GM19372 (cell line): ENCODE measurements at regions not wholly inside any gene's neighbourhood (a gene's known extent, or its start where the extent isn't known, plus 50 kb on each side); places are given as distances from the start of the nearest gene placed in this dataset.

Source experiments
- ATAC-seq: cut with Tn5 transposase; IDR thresholded peaks from one replicate; pipeline ENCODE4 v1.9.1; 2021; ENCODE audit warnings: mild to moderate bottlenecking, low read depth, moderate library complexity; ENCODE audit not compliant: unreplicated experiment

GRCh38 chr6:142500250-142500786 is 198.5 kb downstream of the ADGRG6 start:
- no peak for ATAC-seq

GRCh38 chr6:142501795-142502194 is 200.0 kb downstream of the ADGRG6 start:
- ATAC-seq: no peak

DNA sequence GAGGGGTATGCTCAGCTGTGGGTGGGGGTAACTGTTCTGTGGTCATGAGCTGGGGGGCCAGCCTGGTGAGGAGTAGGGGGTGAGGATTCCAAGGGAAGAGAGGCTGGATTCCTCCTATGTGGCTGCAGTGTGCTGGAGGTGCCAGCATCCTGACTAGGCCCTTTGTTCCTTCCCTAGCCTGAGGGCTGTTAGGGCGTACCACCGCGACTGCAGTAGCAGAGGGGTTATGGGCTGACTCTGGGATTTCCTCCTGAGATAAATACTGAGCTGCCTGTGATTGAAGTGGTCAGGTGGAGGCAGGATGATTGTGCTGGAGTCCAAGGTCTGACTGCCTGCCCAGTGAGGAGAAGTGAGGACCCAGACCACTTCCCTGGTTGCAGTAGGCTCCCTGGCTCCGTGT is 205.3 kb downstream of the ADGRG6 start:
- ATAC-seq: no peak

GRCh38 chr6:142510211-142510610 is 208.4 kb downstream of the ADGRG6 start:
- no peak for ATAC-seq

DNA sequence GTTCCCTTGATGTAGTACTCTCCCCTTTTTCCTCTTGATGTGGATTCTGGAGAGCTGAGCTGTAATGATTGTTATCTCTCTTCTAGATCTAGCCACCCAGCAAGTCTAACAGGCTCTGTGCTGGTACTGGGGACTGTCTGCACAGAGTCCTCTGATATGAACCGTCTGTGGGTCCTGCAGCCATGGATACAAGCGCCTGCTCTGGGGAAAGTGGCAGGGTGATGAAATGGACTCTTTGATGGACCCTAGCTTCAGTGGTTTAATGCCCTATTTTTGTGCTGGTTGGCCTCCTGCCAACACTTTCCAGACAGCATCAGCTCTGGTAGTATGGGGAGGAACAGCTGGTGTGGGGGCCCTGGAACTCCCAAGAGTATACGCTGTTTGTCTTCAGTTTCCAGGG is 216.3 kb downstream of the ADGRG6 start:
- ATAC-seq: no peak

DNA sequence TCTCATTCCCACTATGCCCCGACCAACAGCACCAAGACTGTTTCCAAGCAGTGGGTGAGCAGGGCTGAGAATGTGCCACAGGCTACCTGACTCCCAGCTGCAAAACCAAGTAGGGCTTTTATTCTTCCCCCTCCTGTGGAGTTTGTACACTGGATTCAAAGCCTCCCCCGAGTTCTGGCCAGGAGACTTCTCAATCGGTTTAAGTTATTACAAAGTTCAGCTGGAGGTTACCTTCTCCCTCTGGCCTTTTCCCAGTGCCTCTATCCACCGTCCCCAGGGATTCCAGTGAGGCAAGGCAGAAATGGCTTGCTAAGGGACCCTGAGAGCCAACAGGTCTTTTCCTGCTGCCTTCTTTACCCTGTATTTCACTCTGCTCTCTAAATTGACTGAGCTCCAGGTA is 217.0 kb downstream of the ADGRG6 start:
- no peak for ATAC-seq

DNA sequence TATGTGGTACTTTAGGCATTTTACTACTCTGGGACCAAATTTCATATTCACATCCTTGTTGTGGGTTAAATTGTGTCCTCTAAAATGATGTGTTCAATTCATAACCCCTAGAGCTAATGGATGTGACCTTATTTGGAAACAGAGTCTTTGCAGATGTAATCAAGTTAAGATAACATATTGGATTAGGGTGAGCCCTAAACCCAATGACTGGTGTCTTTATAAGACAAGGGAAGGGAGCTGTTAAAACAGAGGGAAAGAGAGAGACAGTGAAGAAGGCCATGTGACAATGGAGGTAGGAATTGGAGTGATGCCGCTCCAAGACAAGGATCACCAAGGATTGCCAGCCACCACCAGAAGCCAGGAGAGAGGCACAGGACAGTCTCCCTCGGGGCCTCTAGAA is 220.0 kb downstream of the ADGRG6 start:
- ATAC-seq: no peak

- ATAC-seq: no peak
Observed at GRCh38 chr6:142523515-142524375, 221.9 kb downstream of the ADGRG6 start.

DNA sequence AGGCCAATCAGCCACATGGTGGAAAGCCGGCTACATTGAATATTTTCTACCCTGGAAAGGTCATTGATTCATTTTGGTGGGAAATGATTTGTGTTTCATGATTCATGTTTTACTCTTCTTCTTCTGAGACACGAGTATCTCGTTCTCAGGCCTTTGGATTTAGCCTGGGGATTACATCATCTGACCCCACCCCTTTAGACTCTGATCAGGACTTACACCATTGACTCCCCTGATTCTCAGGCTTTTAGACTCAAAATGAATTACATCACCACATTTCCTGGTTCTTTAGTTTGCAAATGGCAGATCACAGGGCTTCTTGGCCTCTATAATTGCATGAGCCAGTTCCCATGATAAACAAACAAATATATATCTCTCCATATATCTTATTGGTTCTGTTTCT is 228.8 kb downstream of the ADGRG6 start:
- ATAC-seq: no peak

- no peak for ATAC-seq
Observed at GRCh38 chr6:142531727-142532126, 229.9 kb downstream of the ADGRG6 start.

- no peak for ATAC-seq
Observed at GRCh38 chr6:142534076-142534475, 232.3 kb downstream of the ADGRG6 start.

DNA sequence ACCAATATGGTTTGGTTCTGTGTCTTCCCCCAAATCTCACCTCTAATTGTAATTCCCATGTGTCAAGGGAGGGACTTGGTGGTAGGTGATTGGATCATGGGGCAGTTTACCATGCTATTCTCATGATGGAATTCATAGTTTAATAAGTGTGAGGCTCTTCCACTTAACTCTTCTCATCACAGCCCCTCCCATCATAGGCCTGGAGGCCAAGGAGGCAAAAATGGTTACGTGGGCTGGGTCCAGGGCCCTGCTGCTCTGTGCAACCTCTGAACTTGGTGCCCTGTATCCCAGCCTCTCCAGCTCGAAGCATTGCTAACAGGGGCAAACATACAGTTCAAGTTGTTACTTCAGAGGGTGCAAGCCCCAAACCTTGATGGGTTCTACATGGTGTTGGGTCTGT is 232.7 kb downstream of the ADGRG6 start:
- no peak for ATAC-seq

DNA sequence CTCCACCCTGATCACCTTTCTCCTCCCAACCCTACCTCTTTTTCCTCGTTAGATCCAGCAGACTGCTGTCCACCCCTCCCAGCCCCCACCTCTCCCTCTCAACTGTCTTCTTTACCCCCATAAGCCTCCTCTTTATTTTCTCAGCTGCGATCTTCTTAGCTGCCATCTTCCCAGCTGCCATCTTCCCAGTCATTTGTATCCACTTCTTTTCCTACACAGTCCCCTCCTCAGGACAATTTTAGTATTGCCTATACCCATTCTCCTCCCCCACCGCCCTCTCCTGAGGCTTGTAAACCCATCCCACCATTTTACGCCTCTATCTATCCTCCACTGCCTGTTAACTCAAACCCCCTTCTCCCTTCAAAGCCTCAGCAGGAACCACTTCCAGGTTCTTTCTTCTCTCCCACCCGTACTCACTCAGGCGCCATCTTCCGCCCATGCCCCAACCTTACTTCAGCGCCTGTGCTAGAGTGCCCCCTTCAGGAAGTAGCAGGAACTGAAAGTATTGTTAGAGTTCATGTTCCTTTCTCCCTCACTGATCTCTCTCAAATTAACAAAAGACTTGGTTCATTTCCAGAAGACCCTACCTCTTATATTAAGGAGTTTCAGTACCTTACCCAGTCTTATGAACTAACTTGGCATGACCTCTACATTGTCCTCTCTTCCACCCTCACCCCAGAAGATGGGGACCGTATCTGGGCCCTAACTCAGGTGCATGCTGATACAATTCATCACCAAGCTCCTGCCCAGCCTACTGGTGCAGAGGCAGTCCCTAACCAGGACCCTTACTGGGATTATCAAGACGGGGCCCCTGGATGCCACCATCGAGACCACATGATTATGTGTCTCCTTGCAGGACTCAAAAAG is 236.0 kb downstream of the ADGRG6 start:
- ATAC-seq: no peak

DNA sequence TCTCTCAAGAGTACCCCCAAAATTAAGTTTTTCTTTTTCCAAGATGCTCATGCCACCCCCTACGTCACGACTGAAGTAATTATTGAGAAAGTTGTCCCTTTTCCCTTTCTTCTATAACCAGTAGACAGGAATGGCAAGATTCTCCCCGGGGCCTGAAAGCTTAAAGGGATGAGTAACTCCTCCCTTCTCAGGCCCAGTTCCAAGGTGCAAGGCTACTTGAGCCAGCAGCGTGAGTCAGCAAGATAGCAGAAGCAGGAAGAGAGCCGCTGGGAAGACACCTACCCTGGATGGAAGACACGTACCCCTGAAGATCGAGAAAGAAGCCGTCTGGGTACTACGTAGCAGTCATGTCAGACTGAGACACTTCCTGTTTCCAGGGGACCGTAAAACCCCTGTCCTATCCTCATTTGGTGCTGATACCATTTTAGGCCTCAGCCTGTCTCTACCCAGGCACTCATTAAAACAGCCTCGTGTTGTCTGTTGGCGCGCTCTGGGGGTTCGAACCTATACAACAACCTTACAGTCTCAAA is 241.0 kb downstream of the ADGRG6 start:
- ATAC-seq: no peak

GRCh38 chr6:142543606-142544005 is 241.8 kb downstream of the ADGRG6 start:
- ATAC-seq: no peak

DNA sequence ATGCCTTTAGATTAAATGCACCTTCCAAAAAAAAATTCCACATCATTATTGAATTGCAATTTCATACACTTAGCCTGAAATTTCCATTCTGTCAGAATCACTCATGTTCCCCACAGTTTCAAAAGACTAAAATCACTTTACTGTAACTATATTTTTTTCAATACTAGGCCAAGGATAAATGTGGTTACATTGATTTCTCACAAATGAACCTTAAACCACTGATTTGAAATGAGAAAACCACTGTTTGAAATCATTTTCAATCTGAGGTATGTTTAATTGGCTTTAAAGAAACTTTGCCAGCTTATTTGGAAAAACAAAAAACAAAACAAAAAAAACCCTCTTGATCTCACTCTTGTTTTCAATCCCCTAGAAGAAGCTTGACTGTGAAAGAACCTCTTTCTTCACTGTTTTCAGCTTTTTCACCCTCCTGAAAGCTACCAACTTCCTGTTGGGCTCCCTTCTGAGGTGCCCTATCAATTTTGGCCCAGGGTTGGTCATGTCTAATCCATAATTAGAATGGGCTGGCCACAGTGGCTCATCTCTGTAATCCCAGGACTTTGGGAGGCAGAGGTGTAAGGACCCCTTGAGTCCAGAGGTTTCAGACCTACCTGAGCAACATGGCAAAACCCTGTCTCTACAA is 242.5 kb downstream of the ADGRG6 start:
- no peak for ATAC-seq

GRCh38 chr6:142545147-142545546 is 243.3 kb downstream of the ADGRG6 start:
- ATAC-seq: no peak

- ATAC-seq: no peak
Observed at GRCh38 chr6:142548566-142548965, 246.8 kb downstream of the ADGRG6 start.

- ATAC-seq: no peak
Observed at GRCh38 chr6:142550310-142551063, 248.7 kb downstream of the ADGRG6 start.

DNA sequence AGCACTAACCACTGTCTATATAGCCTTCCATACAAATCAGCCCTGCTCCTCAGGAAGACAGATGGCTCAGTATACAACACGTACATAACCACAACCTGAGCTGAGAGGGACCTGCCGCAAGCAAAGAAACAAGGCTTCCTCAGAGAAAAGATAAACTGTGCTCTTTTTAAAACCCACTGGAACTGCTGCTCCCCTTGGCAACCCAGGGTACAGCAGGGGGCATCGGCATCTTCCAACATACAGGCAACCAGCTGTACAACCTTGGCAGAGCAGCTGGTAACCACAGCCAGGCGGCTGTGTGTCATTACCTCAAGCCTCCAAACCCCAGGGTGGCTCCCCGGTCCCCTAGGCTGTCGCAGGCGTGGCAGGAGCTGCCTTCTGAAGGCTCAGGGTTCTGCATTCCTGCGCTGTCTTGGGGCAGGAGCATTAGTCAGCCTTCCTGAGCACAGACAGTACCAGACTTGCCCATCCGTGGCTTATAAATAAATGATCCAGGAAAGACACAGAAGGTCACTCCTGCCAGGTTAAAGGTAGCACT is 249.5 kb downstream of the ADGRG6 start:
- ATAC-seq: no peak
